Neuron (in vitro differentiated cells): ENCODE measurements at regions not wholly inside any gene's neighbourhood (a gene's known extent, or its start where the extent isn't known, plus 50 kb on each side); places are given as distances from the start of the nearest gene placed in this dataset.
"Not testable (repeated sequence)": the region's sequence is repeated elsewhere in the genome, so short reads cannot be mapped to it uniquely, and the experiment has no call there.

Experiments
- H2AFZ ChIP-seq: one replicate; pipeline ENCODE4 v1.6.1; 2013; ENCODE audit warnings: low read depth, mild to moderate bottlenecking, inconsistent platforms, low read length, moderate library complexity
- H3K27me3 ChIP-seq: one replicate; pipeline ENCODE4 v1.6.1; 2013; ENCODE audit warnings: low read length; ENCODE audit not compliant: insufficient read depth
- H3K36me3 ChIP-seq: one replicate; pipeline ENCODE4 v1.6.1; 2013; ENCODE audit warnings: low read length; ENCODE audit not compliant: insufficient read depth
- H3K4me1 ChIP-seq: one replicate; pipeline ENCODE4 v1.6.1; 2013; ENCODE audit warnings: low read length; ENCODE audit not compliant: insufficient read depth
- H3K4me3 ChIP-seq: 2 replicates; pipeline ENCODE4 v1.5.1; 2013; ENCODE audit warnings: mild to moderate bottlenecking, low read length, moderate library complexity
- H3K9me3 ChIP-seq: one replicate; pipeline ENCODE4 v1.6.1; 2013; ENCODE audit warnings: low read length

- Histone ChIP-seq H2AFZ (no peak overlapping the region), H3K9me3 (no peaks in the 10 kb centered on the region), H3K4me3 (no peak overlapping the region), H3K27me3 (no peaks in the 10 kb centered on the region), H3K4me1 (no peaks in the 10 kb centered on the region), H3K36me3 (no peaks in the 10 kb centered on the region)
Observed at GRCh38 chr15:38843736-38844590, 279.3 kb upstream of the RASGRP1 start.

- no peaks in the 10 kb centered on the region for H3K36me3 ChIP-seq
- H3K4me3 ChIP-seq, result no peak overlapping the region
- no peak overlapping the region for H2AFZ ChIP-seq
- H3K27me3 ChIP-seq, result no peaks in the 10 kb centered on the region
- no peaks in the 10 kb centered on the region for H3K4me1 ChIP-seq
- H3K9me3 ChIP-seq, result no peaks in the 10 kb centered on the region
Observed at GRCh38 chr15:38844736-38845135, 280.1 kb upstream of the RASGRP1 start.

DNA sequence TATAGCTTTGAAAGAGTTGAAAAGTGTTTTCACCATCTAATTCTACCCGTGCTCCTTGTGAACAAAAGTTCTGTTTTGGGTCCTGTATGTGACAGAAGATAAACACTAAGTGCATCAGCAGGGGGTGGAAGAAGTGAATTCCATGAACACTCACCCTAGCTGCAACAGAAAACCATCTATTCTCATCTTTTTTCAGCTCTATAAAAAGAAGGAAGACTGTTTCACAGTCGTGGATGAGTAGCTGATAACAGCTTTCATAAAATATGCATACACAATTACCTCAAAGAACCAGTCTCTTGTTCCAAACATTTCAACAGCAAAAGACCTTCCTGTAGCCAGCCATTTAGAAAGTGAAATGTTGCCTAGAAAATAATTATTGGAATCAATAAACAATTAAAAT, 281.7 kb upstream of the RASGRP1 start:
- H3K9me3 ChIP-seq, result no peaks in the 10 kb centered on the region
- H3K4me3 ChIP-seq, result no peak overlapping the region
- H3K27me3 ChIP-seq, result no peaks in the 10 kb centered on the region
- no peak overlapping the region for H2AFZ ChIP-seq
- no peaks in the 10 kb centered on the region for H3K4me1 ChIP-seq
- no peaks in the 10 kb centered on the region for H3K36me3 ChIP-seq

DNA sequence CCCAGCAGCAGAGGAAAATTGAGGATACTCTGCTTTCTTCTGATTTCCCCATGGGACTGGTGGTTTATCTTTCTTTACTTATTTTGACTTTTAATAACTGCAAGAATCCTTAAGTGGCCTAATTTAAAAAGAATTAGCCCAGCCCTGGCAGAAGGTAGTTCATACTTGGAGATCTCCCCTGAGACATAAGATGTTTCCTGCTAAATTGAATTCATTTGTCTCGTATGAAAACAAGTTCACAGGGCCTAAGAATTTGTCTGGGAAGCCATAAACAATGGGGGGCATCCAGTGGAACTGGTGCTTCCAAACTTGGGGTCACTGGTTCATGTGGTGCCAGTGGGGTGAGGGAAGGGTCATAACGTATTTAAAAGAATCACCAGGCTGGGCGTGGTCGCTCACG, 283.1 kb upstream of the RASGRP1 start:
- Histone ChIP-seq H3K4me3 (no peak overlapping the region), H2AFZ (no peak overlapping the region), H3K4me1 (no peaks in the 10 kb centered on the region), H3K36me3 (no peaks in the 10 kb centered on the region), H3K9me3 (no peaks in the 10 kb centered on the region), H3K27me3 (no peaks in the 10 kb centered on the region)

GRCh38 chr15:38849046-38849445, 284.4 kb upstream of the RASGRP1 start:
- H3K27me3 ChIP-seq, result no peaks in the 10 kb centered on the region
- H3K4me1 ChIP-seq, result no peaks in the 10 kb centered on the region
- no peaks in the 10 kb centered on the region for H3K36me3 ChIP-seq
- no peak overlapping the region for H2AFZ ChIP-seq
- H3K4me3 ChIP-seq, result no peak overlapping the region
- H3K9me3 ChIP-seq, result no peaks in the 10 kb centered on the region

DNA sequence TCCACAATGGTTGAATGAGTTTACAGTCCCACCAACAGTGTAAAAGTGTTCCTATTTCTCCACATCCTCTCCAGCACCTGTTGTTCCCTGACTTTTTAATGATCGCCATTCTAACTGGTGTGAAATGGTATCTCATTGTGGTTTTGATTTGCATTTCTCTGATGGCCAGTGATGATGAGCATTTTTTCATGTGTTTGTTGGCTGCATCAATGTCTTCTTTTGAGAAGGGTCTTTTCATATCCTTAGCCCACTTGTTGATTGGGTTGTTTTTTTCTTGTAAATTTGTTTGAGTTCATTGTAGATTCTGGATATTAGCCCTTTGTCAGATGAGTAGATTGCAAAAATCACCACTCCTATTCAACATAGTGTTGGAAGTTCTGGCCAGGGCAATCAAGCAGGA, 287.6 kb upstream of the RASGRP1 start:
- H3K9me3 ChIP-seq, H3K4me1 ChIP-seq, H3K36me3 ChIP-seq, H3K27me3 ChIP-seq, H3K4me3 ChIP-seq, H2AFZ ChIP-seq: not testable (repeated sequence)

DNA sequence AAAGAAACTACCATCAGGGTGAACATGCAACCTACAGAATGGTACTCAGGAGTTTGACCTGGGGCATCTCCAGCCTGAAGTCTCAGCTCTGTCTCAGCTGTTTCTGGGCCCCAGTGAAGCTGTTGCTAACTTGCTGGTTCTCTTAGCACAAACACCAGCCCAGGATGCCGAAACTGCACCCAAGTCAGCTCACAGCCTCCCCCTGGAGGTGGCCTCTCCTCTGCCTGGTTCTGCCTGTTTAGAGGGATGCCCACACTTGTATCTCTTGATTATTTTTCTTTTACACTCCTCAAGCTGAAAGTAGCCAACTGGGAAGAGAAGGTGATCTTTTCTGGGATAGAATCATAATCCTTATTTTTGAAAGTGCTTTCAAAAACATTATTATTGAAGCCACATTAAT, 289.0 kb upstream of the RASGRP1 start:
- H3K9me3 ChIP-seq, result no peaks in the 10 kb centered on the region
- no peaks in the 10 kb centered on the region for H3K27me3 ChIP-seq
- H3K36me3 ChIP-seq, result no peaks in the 10 kb centered on the region
- H3K4me3 ChIP-seq, result no peak overlapping the region
- H2AFZ ChIP-seq, result no peak overlapping the region
- peaks cover 2% of the 10 kb centered on the region for H3K4me1 ChIP-seq

DNA sequence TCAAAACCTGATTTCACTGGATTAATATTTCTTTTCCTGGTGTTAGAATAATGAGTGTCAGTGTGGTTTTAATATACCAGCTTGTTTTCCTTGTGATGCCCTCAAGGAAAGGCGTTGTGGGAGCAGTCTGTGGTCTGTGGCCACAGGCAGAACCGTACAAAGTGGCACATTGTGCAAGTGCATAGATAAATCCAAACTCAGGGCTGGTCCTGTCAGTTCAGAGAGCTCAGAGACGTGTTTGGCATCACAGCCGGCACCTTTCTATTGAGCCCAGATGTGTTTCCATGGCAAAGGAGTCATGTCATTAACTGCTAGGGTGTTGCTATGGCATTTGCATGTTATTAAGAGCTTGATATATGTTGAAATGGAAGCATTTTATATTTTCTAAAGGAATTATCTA, 289.9 kb upstream of the RASGRP1 start:
- Histone ChIP-seq H2AFZ (no peak overlapping the region), H3K4me1 (peaks cover 2% of the 10 kb centered on the region), H3K36me3 (no peaks in the 10 kb centered on the region), H3K4me3 (no peak overlapping the region), H3K27me3 (no peaks in the 10 kb centered on the region), H3K9me3 (no peaks in the 10 kb centered on the region)

DNA sequence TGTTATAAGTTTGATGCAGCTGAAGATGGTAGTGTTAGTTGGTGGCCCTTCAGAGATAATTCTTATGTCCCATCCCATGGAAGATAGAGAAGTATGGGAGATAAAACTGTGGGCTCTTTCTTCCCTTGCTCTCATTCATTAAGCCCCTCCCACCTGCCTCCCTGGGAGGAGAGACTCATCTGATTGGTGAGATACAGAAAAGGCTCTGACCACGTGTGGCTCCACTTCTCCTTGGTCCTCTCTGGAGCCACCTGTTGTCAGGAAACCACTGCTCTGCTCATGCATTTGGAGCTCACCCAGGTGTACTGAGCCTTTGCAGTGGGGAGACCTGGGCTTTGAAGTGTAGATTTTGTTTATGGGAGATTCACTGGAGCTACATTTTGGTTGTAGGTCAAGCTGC, 293.2 kb upstream of the RASGRP1 start:
- H3K36me3 ChIP-seq, result no peaks in the 10 kb centered on the region
- H3K4me1 ChIP-seq, result peaks cover 2% of the 10 kb centered on the region
- H3K4me3 ChIP-seq, result no peak overlapping the region
- no peaks in the 10 kb centered on the region for H3K9me3 ChIP-seq
- H2AFZ ChIP-seq, result no peak overlapping the region
- no peaks in the 10 kb centered on the region for H3K27me3 ChIP-seq

- Histone ChIP-seq H2AFZ (no peak overlapping the region), H3K9me3 (no peaks in the 10 kb centered on the region), H3K36me3 (no peaks in the 10 kb centered on the region), H3K27me3 (no peaks in the 10 kb centered on the region), H3K4me3 (no peak overlapping the region), H3K4me1 (no peaks in the 10 kb centered on the region)
Observed at GRCh38 chr15:38859574-38859973, 295.0 kb upstream of the RASGRP1 start.

GRCh38 chr15:38860253-38860652, 295.6 kb upstream of the RASGRP1 start:
- Histone ChIP-seq H3K27me3 (no peaks in the 10 kb centered on the region), H3K4me1 (no peaks in the 10 kb centered on the region), H3K9me3 (no peaks in the 10 kb centered on the region), H3K36me3 (no peaks in the 10 kb centered on the region), H2AFZ (no peak overlapping the region), H3K4me3 (no peak overlapping the region)

GRCh38 chr15:38860674-38861073, 296.1 kb upstream of the RASGRP1 start:
- no peak overlapping the region for H2AFZ ChIP-seq
- H3K4me1 ChIP-seq, result no peaks in the 10 kb centered on the region
- no peaks in the 10 kb centered on the region for H3K27me3 ChIP-seq
- H3K36me3 ChIP-seq, result no peaks in the 10 kb centered on the region
- H3K4me3 ChIP-seq, result no peak overlapping the region
- no peaks in the 10 kb centered on the region for H3K9me3 ChIP-seq

DNA sequence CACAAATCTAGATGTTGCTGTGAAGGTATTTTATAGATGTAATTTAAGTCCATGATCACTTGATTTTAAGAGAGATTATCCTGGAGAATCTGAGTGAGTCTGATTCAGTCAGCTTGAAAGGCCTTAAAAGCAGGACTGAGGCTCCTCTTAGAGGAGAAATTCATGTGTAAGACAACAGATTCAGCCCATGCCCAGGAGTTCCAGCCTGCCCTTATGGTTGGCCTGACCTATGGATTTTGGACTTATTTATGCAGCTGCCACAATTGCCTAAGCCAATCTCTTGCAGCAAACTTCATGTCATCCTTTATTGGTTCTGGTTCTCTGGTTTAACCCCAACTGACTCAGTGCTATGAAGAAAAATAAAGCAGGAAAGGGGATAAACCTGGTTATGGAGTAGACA, 296.5 kb upstream of the RASGRP1 start:
- Histone ChIP-seq H3K36me3 (no peaks in the 10 kb centered on the region), H3K9me3 (no peaks in the 10 kb centered on the region), H2AFZ (no peak overlapping the region), H3K27me3 (no peaks in the 10 kb centered on the region), H3K4me3 (no peak overlapping the region), H3K4me1 (no peaks in the 10 kb centered on the region)

DNA sequence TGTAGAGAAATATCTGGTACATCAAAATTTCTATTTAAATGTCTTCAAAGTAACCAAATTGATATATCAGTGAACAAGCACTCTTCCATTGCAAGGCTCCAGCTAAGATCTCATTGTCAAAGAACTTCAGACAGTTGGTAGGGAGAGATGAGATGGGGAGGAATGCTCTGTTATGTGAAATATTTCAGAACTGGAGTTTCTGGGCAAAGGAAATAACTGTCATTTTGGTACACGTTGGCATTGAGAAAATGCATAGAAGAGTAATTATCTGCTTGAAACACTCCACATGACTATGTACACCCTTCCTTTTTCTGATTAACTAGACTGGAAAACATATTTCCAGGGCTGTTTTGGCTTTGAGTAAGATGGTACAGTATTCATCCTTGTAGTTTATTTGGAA, 297.5 kb upstream of the RASGRP1 start:
- no peaks in the 10 kb centered on the region for H3K36me3 ChIP-seq
- H2AFZ ChIP-seq, result no peak overlapping the region
- no peak overlapping the region for H3K4me3 ChIP-seq
- no peaks in the 10 kb centered on the region for H3K4me1 ChIP-seq
- H3K9me3 ChIP-seq, result no peaks in the 10 kb centered on the region
- no peaks in the 10 kb centered on the region for H3K27me3 ChIP-seq
